ENCODE measurements at regions not wholly inside any gene's neighbourhood (a gene's known extent, or its start where the extent isn't known, plus 50 kb on each side); places are given as distances from the start of the nearest gene placed in this dataset.

GRCh38 chr3:182370949-182371348, 422.4 kb upstream of the ATP11B start:
- TF ChIP-seq POLR2A (IDR thresholded peaks at IDR 0.05; ENCODE audit: low read depth, low read length) (no peak), RAD21 (IDR thresholded peaks at IDR 0.05; ENCODE audit: low read length) (no peak), MAZ (IDR thresholded peaks at IDR 0.05; ENCODE audit: borderline replicate concordance, low read depth, low read length) (no peak), MAFK (IDR thresholded peaks at IDR 0.05; ENCODE audit: low read depth, low read length) (no peak)
